ENCODE measurements at regions not wholly inside any gene's neighbourhood (a gene's known extent, or its start where the extent isn't known, plus 50 kb on each side); places are given as distances from the start of the nearest gene placed in this dataset.
A peak's percentile ranks its signal among the peaks of the same experiment; 100 is the strongest.

GRCh38 chr10:4018054-4018511 lies 233.1 kb upstream of the KLF6 start:
- POLR2A ChIA-PET = interaction anchor here (0.6 kb wide), 1 partner anchor 634 kb away, joined by 4 read pairs; no protein-coding TSS in a partner anchor

GRCh38 chr10:4017336-4017735 lies 232.3 kb upstream of the KLF6 start:
- no peaks in the 10 kb centered on the region for H3K9me3 ChIP-seq (ENCODE audit: control insufficient read depth, insufficient read depth, low read depth, low read length)
- no peaks in the 10 kb centered on the region for H3K27me3 ChIP-seq (ENCODE audit: control insufficient read depth, insufficient read depth, low read length)
- no TSS peak for BruUV-seq (replicated peaks)
- in situ Hi-C loops (cut with HindIII; ENCODE audit: low pct_unique_long_range_greater_than_20kb, low sequenced_read_pairs) = no loop called here
- H3K4me1 ChIP-seq (ENCODE audit: control insufficient read depth, insufficient read depth, low read length) = peaks cover 2% of the 10 kb centered on the region; the same call in 1 of the 2 replicates
- no peaks in the 10 kb centered on the region for H3K36me3 ChIP-seq (ENCODE audit: control insufficient read depth, insufficient read depth, low read length)
- no peak for TF ChIP-seq SIN3A (IDR thresholded peaks at IDR 0.05; ENCODE audit: borderline replicate concordance, insufficient read depth, low read depth, low read length)
- TF ChIP-seq CTCF (IDR thresholded peaks at IDR 0.05) = no peak
- TF ChIP-seq POLR2AphosphoS5 (IDR thresholded peaks at IDR 0.05; ENCODE audit: low read depth, low read length) = no peak
- TF ChIP-seq REST (IDR thresholded peaks at IDR 0.05; ENCODE audit: insufficient read depth in 1 of 2, low read depth in 2 of 2, low read length in 1 of 2) = no peak
- TF ChIP-seq TCF7L2 (IDR thresholded peaks at IDR 0.05; ENCODE audit: low read depth, low read length) = no peak
- H3K27ac ChIP-seq (ENCODE audit: low read length) = 0 out of 2 replicates have a peak overlapping the region, but pooled peaks have one; percentile 48
- DNase-seq (ENCODE audit: low read depth, low spot score) (no peak), ATAC-seq (no peak)
- ChIA-PET POLR2A (no interaction called here), CTCF (no interaction called here)
- H3K4me3 ChIP-seq (ENCODE audit: low read depth in 2 of 2, low read length in 2 of 2) = no peak overlapping the region
- intact Hi-C loops (cut with micrococcal nuclease; ENCODE audit: unreplicated experiment) = no loop called here

More at GRCh38 chr10:4018054-4018511, 233.1 kb upstream of the KLF6 start:
- DNase-seq (ENCODE audit: low read depth, low spot score) (no peak), ATAC-seq (no peak)
- no peak overlapping the region; the same call in 1 of the 2 replicates for H3K27ac ChIP-seq (ENCODE audit: low read length)
- H3K27me3 ChIP-seq (ENCODE audit: control insufficient read depth, insufficient read depth, low read length) = no peaks in the 10 kb centered on the region
- no peak overlapping the region for H3K4me3 ChIP-seq (ENCODE audit: low read depth in 2 of 2, low read length in 2 of 2)
- no TSS peak for BruUV-seq (replicated peaks)
- CTCF ChIA-PET = no interaction called here
- H3K9me3 ChIP-seq (ENCODE audit: control insufficient read depth, insufficient read depth, low read depth, low read length) = no peaks in the 10 kb centered on the region
- intact Hi-C loops (cut with micrococcal nuclease; ENCODE audit: unreplicated experiment) (no loop called here), in situ Hi-C loops (cut with HindIII; ENCODE audit: low pct_unique_long_range_greater_than_20kb, low sequenced_read_pairs) (no loop called here)
- H3K4me1 ChIP-seq (ENCODE audit: control insufficient read depth, insufficient read depth, low read length) = peaks cover 2% of the 10 kb centered on the region; the same call in 1 of the 2 replicates
- no peaks in the 10 kb centered on the region for H3K36me3 ChIP-seq (ENCODE audit: control insufficient read depth, insufficient read depth, low read length)
- TF ChIP-seq TCF7L2 (IDR thresholded peaks at IDR 0.05; ENCODE audit: low read depth, low read length) (no peak), SIN3A (IDR thresholded peaks at IDR 0.05; ENCODE audit: borderline replicate concordance, insufficient read depth, low read depth, low read length) (no peak), REST (IDR thresholded peaks at IDR 0.05; ENCODE audit: insufficient read depth in 1 of 2, low read depth in 2 of 2, low read length in 1 of 2) (no peak)

All from Panc1 (cell line).